Keratinocyte (primary cell): ENCODE measurements at regions not wholly inside any gene's neighbourhood (a gene's known extent, or its start where the extent isn't known, plus 50 kb on each side); places are given as distances from the start of the nearest gene placed in this dataset.
"Not testable (repeated sequence)": the region's sequence is repeated elsewhere in the genome, so short reads cannot be mapped to it uniquely, and the experiment has no call there.

Source experiments
- DNase-seq: peaks from one replicate; pipeline ENCODE4 v3.0.0-alpha.2; 2011; ENCODE audit warnings: low read depth, missing footprints, low spot score
- FAIRE-seq: peaks from 2 replicates; lab custom pipeline; 2011; peaks lifted over from hg19 to GRCh38; lab: Jason Lieb, UNC
- H2AFZ ChIP-seq: 2 replicates; pipeline ENCODE4 v1.6.0; 2012; ENCODE audit warnings: low read length, control low read depth, inconsistent platforms; ENCODE audit not compliant: control insufficient read depth
- H3K27ac ChIP-seq: 2 replicates; pipeline ENCODE4 v1.5.1; 2011; ENCODE audit warnings: low read length; ENCODE audit not compliant: control insufficient read depth, insufficient read depth
- H3K27me3 ChIP-seq: 3 replicates; pipeline ENCODE4 v1.6.0; 2011; ENCODE audit warnings: low read length; ENCODE audit not compliant: control insufficient read depth, insufficient read depth; ENCODE audit errors: extremely low read depth
- H3K36me3 ChIP-seq, 2 experiments: 2 replicates in 1 of 2; 3 replicates in 1 of 2; pipeline ENCODE4 v1.5.1; 2011; ENCODE audit warnings: low read length in 2 of 2, mild to moderate bottlenecking in 1 of 2; ENCODE audit not compliant: control insufficient read depth in 2 of 2, insufficient read depth in 2 of 2; ENCODE audit errors: extremely low read depth in 1 of 2
- H3K4me1 ChIP-seq: 3 replicates; pipeline ENCODE4 v1.5.1; 2011; ENCODE audit warnings: low read length; ENCODE audit not compliant: control insufficient read depth, insufficient read depth; ENCODE audit errors: extremely low read depth
- H3K4me2 ChIP-seq: 3 replicates; pipeline ENCODE4 v1.6.0; 2011; ENCODE audit warnings: low read depth, low read length; ENCODE audit not compliant: control insufficient read depth, insufficient read depth; ENCODE audit errors: extremely low read depth
- H3K4me3 ChIP-seq, 3 experiments: fragments of 200-600 bp in 1 of 3; sonication (generic) in 1 of 3; 2 replicates in 2 of 3; 3 replicates in 1 of 3; pipeline ENCODE4 v1.5.1; 2011 to 2016; ENCODE audit warnings: low read length in 3 of 3, mild to moderate bottlenecking in 3 of 3, control low read depth in 2 of 3, inconsistent platforms in 1 of 3, low read depth in 1 of 3, mixed read lengths in 1 of 3, mixed run types in 1 of 3, moderate library complexity in 1 of 3; ENCODE audit not compliant: control insufficient read depth in 2 of 3, insufficient read depth in 2 of 3; ENCODE audit errors: extremely low read depth in 1 of 3
- H3K79me2 ChIP-seq: 2 replicates; pipeline ENCODE4 v1.6.0; 2012; ENCODE audit warnings: low read length; ENCODE audit not compliant: control insufficient read depth, insufficient read depth
- H3K9ac ChIP-seq: 3 replicates; pipeline ENCODE4 v1.6.0; 2011; ENCODE audit warnings: low read length; ENCODE audit not compliant: control insufficient read depth, insufficient read depth; ENCODE audit errors: extremely low read depth
- H3K9me1 ChIP-seq: 3 replicates; pipeline ENCODE4 v1.6.0; 2011; ENCODE audit warnings: low read length; ENCODE audit not compliant: control insufficient read depth, insufficient read depth; ENCODE audit errors: extremely low read depth
- H3K9me3 ChIP-seq: 2 replicates; pipeline ENCODE4 v1.5.1; 2012; ENCODE audit warnings: low read depth, low read length; ENCODE audit not compliant: control insufficient read depth
- H4K20me1 ChIP-seq: 3 replicates; pipeline ENCODE4 v1.6.0; 2011; ENCODE audit warnings: low read length; ENCODE audit not compliant: control insufficient read depth, insufficient read depth; ENCODE audit errors: extremely low read depth
- CTCF ChIP-seq, 3 experiments: IDR thresholded peaks in 1 of 3; conservative IDR thresholded peaks in 1 of 3; optimal IDR thresholded peaks in 1 of 3; 2 replicates in 2 of 3; 3 replicates in 1 of 3; pipeline versions ENCODE3 to v1.5.1; 2011; ENCODE audit warnings: low read length in 3 of 3, mild to moderate bottlenecking in 3 of 3, moderate library complexity in 2 of 3, control low read depth in 1 of 3, inconsistent platforms in 1 of 3; ENCODE audit not compliant: insufficient read depth in 2 of 3; ENCODE audit errors: extremely low read depth in 1 of 3
- EZH2 ChIP-seq: IDR thresholded peaks from one replicate; pipeline ENCODE4 v1.6.1; 2012; ENCODE audit warnings: inconsistent platforms, mild to moderate bottlenecking, low read length, moderate library complexity
- dilution Hi-C: fragments of 300-500 bp; cut with MboI; formaldehyde crosslinking; loops from one replicate; pipeline ENCODE4 v1.7.0; 2020; ENCODE audit warnings: low sequenced_read_pairs; ENCODE audit not compliant: extremely low pct_ligation_motif_present

GRCh38 chr2:196298106-196298723, 126.8 kb upstream of the STK17B start:
- H3K4me2 ChIP-seq, FAIRE-seq, DNase-seq, H4K20me1 ChIP-seq, H3K9ac ChIP-seq, H3K79me2 ChIP-seq, H3K27me3 ChIP-seq, dilution Hi-C loops, H2AFZ ChIP-seq, H3K36me3 ChIP-seq, H3K4me3 ChIP-seq, H3K27ac ChIP-seq, H3K9me1 ChIP-seq, H3K9me3 ChIP-seq: not testable (repeated sequence)
- H3K4me1 ChIP-seq: peaks cover 14% of the 10 kb centered on the region
- peak in 2 of 3 experiments; percentile 20 to 21 for TF ChIP-seq CTCF (optimal IDR thresholded peaks at IDR 0.05 in 1 of 3, IDR thresholded peaks at IDR 0.05 in 1 of 3, conservative IDR thresholded peaks at IDR 0.05 in 1 of 3; ENCODE audit: extremely low read depth in 1 of 3, insufficient read depth in 2 of 3, low read length in 3 of 3)

- no peak overlapping the region for H2AFZ ChIP-seq
- DNase-seq (no peak), FAIRE-seq (no peak)
- TF ChIP-seq CTCF (optimal IDR thresholded peaks at IDR 0.05 in 1 of 3, IDR thresholded peaks at IDR 0.05 in 1 of 3, conservative IDR thresholded peaks at IDR 0.05 in 1 of 3; ENCODE audit: extremely low read depth in 1 of 3, insufficient read depth in 2 of 3, low read length in 3 of 3): no peak
- no peak for TF ChIP-seq EZH2
- no peaks in the 10 kb centered on the region for H3K27me3 ChIP-seq
- no peaks in the 10 kb centered on the region for H3K4me1 ChIP-seq
- H3K9me3 ChIP-seq: no peaks in the 10 kb centered on the region
- no peaks in the 10 kb centered on the region for H3K79me2 ChIP-seq
- no peak overlapping the region for H3K9ac ChIP-seq
- dilution Hi-C loops: no loop called here
- no peaks in the 10 kb centered on the region for H3K9me1 ChIP-seq
- no peak overlapping the region for H3K27ac ChIP-seq
- H3K36me3 ChIP-seq: no peaks in the 10 kb centered on the region
- no peak overlapping the region for H3K4me2 ChIP-seq
- no peaks in the 10 kb centered on the region for H4K20me1 ChIP-seq
- no peak overlapping the region for H3K4me3 ChIP-seq
Observed at GRCh38 chr2:196307775-196308305, 136.5 kb upstream of the STK17B start.
